ENCODE measurements at regions not wholly inside any gene's neighbourhood (a gene's known extent, or its start where the extent isn't known, plus 50 kb on each side); places are given as distances from the start of the nearest gene placed in this dataset.

DNA sequence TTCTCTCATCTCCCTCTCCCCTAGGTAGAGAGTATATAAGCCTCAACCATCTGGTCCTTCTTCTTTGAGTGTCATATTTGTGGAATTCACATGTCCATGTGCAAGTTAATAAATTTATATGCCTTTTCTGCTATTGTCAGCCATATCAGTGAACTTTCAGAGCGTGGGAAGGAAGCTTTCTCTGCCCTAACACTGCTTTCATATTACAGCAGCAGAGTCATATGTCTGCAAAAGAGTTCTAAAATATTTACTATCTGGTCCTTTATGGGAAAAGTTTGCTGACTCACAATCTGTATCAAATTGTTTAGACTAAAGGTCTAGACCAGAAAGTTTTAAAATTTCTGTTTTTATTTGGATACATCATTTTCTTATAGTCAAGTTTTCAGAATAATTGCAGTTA, 669.0 kb downstream of the LRRC70 start:
- H3K27me3 ChIP-seq (replicated peaks in 1 of 2; ENCODE audit: control insufficient read depth in 2 of 2, insufficient read depth in 2 of 2, low read length in 1 of 2) = no peaks in the 10 kb centered on the region
- no peak overlapping the region for H3K27ac ChIP-seq (ENCODE audit: control insufficient read depth, insufficient read depth)
- no peak overlapping the region for H3K9ac ChIP-seq (ENCODE audit: control insufficient read depth, insufficient read depth, low read length)
- no peak overlapping the region for H2AFZ ChIP-seq (ENCODE audit: control insufficient read depth, low read depth, low read length)
- ChIA-PET CTCF (no interaction called here), RAD21 (ENCODE audit: unreplicated experiment) (no interaction called here), SMC1A (ENCODE audit: uncharacterized antibody, unreplicated experiment) (no interaction called here), POLR2A (no interaction called here)
- no peak for TF ChIP-seq ATF7 (IDR thresholded peaks at IDR 0.05; ENCODE audit: low read depth)
- 5% methylated on average over 1 of the region's 1 CpG for WGBS (ENCODE audit: insufficient coverage, insufficient replicate concordance, low lambda C conversion rate, missing lambda C conversion rate)
- intact Hi-C loops (cut with micrococcal nuclease; ENCODE audit: unreplicated experiment) = no loop called here
- no peak for FAIRE-seq
- no peaks in the 10 kb centered on the region for H3K4me1 ChIP-seq (ENCODE audit: control insufficient read depth, insufficient read depth, low read length)
- ATAC-seq = no peak
- H3K79me2 ChIP-seq (ENCODE audit: control insufficient read depth, insufficient read depth, low read length) = no peaks in the 10 kb centered on the region
- no peak for DNase-seq (ENCODE audit: low read depth, low spot score)
- H3K4me3 ChIP-seq = no peak overlapping the region
- no peaks in the 10 kb centered on the region; the same call in 1 of the 2 replicates for H4K20me1 ChIP-seq (ENCODE audit: control insufficient read depth, insufficient read depth)
- in situ Hi-C loops (cut with MboI) = no loop called here
- BruUV-seq (replicated peaks) = no TSS peak
- H3K9me3 ChIP-seq (replicated peaks; ENCODE audit: control insufficient read depth, insufficient read depth, low read length) = no peaks in the 10 kb centered on the region
- no peak overlapping the region for H3K4me2 ChIP-seq (ENCODE audit: control insufficient read depth, insufficient read depth)
- no peaks in the 10 kb centered on the region for H3K36me3 ChIP-seq (ENCODE audit: control insufficient read depth in 2 of 2, insufficient read depth in 2 of 2, low read length in 1 of 2)

DNA sequence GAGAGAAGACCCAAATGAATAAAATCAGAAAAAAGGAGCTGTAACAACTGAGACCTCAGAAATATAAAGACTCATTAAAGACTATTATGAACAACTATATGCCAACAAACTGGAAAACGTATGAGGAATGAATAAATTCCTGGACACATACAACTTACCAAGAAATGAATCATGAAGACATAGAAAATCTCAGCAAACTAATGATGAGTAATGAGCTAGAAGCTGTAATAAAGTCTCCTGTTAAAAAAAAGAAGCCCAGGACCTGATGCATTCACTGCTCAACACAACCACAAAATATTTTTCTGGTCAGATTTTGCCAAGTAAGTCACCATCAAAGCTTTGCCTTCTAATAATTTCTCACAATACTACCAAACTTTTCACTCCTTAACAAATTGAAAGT, 666.7 kb downstream of the LRRC70 start:
- in situ Hi-C loops (cut with MboI) (no loop called here), intact Hi-C loops (cut with micrococcal nuclease; ENCODE audit: unreplicated experiment) (no loop called here)
- no TSS peak for BruUV-seq (replicated peaks)
- H3K4me3 ChIP-seq = no peak overlapping the region
- ChIA-PET POLR2A (no interaction called here), SMC1A (ENCODE audit: uncharacterized antibody, unreplicated experiment) (no interaction called here), CTCF (interaction anchor here (1.3 kb wide), 1 partner anchor 11 kb away, joined by 3 read pairs; no protein-coding TSS in a partner anchor), RAD21 (ENCODE audit: unreplicated experiment) (no interaction called here)
- no peaks in the 10 kb centered on the region for H3K36me3 ChIP-seq (ENCODE audit: control insufficient read depth in 2 of 2, insufficient read depth in 2 of 2, low read length in 1 of 2)
- H3K27ac ChIP-seq (ENCODE audit: control insufficient read depth, insufficient read depth) = no peak overlapping the region
- no peak overlapping the region for H2AFZ ChIP-seq (ENCODE audit: control insufficient read depth, low read depth, low read length)
- no peak for ATAC-seq
- no peaks in the 10 kb centered on the region for H3K9me3 ChIP-seq (replicated peaks; ENCODE audit: control insufficient read depth, insufficient read depth, low read length)
- DNase-seq (ENCODE audit: low read depth, low spot score) = no peak
- no peak overlapping the region for H3K4me2 ChIP-seq (ENCODE audit: control insufficient read depth, insufficient read depth)
- no peaks in the 10 kb centered on the region for H3K4me1 ChIP-seq (ENCODE audit: control insufficient read depth, insufficient read depth, low read length)
- H3K9ac ChIP-seq (ENCODE audit: control insufficient read depth, insufficient read depth, low read length) = no peak overlapping the region
- 4% methylated on average over 1 of the region's 1 CpG for WGBS (ENCODE audit: insufficient coverage, insufficient replicate concordance, low lambda C conversion rate, missing lambda C conversion rate)
- H3K79me2 ChIP-seq (ENCODE audit: control insufficient read depth, insufficient read depth, low read length) = no peaks in the 10 kb centered on the region
- no peaks in the 10 kb centered on the region for H3K27me3 ChIP-seq (replicated peaks in 1 of 2; ENCODE audit: control insufficient read depth in 2 of 2, insufficient read depth in 2 of 2, low read length in 1 of 2)
- no peaks in the 10 kb centered on the region; the same call in 1 of the 2 replicates for H4K20me1 ChIP-seq (ENCODE audit: control insufficient read depth, insufficient read depth)
- no peak for TF ChIP-seq JUND (IDR thresholded peaks at IDR 0.05; ENCODE audit: low read depth, low read length)
- no peak for TF ChIP-seq TAF1 (IDR thresholded peaks at IDR 0.05; ENCODE audit: borderline replicate concordance, low read depth, low read length)
- TF ChIP-seq, protein P1, sequence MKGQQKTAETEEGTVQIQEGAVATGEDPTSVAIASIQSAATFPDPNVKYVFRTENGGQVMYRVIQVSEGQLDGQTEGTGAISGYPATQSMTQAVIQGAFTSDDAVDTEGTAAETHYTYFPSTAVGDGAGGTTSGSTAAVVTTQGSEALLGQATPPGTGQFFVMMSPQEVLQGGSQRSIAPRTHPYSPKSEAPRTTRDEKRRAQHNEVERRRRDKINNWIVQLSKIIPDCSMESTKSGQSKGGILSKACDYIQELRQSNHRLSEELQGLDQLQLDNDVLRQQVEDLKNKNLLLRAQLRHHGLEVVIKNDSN (IDR thresholded peaks at IDR 0.05; ENCODE audit: borderline replicate concordance, extremely low read length, insufficient read depth, low read depth, low read length) = no peak
- no peak for TF ChIP-seq RAD21 (IDR thresholded peaks at IDR 0.05; ENCODE audit: insufficient read depth, low read depth, low read length)
- TF ChIP-seq, protein P2, sequence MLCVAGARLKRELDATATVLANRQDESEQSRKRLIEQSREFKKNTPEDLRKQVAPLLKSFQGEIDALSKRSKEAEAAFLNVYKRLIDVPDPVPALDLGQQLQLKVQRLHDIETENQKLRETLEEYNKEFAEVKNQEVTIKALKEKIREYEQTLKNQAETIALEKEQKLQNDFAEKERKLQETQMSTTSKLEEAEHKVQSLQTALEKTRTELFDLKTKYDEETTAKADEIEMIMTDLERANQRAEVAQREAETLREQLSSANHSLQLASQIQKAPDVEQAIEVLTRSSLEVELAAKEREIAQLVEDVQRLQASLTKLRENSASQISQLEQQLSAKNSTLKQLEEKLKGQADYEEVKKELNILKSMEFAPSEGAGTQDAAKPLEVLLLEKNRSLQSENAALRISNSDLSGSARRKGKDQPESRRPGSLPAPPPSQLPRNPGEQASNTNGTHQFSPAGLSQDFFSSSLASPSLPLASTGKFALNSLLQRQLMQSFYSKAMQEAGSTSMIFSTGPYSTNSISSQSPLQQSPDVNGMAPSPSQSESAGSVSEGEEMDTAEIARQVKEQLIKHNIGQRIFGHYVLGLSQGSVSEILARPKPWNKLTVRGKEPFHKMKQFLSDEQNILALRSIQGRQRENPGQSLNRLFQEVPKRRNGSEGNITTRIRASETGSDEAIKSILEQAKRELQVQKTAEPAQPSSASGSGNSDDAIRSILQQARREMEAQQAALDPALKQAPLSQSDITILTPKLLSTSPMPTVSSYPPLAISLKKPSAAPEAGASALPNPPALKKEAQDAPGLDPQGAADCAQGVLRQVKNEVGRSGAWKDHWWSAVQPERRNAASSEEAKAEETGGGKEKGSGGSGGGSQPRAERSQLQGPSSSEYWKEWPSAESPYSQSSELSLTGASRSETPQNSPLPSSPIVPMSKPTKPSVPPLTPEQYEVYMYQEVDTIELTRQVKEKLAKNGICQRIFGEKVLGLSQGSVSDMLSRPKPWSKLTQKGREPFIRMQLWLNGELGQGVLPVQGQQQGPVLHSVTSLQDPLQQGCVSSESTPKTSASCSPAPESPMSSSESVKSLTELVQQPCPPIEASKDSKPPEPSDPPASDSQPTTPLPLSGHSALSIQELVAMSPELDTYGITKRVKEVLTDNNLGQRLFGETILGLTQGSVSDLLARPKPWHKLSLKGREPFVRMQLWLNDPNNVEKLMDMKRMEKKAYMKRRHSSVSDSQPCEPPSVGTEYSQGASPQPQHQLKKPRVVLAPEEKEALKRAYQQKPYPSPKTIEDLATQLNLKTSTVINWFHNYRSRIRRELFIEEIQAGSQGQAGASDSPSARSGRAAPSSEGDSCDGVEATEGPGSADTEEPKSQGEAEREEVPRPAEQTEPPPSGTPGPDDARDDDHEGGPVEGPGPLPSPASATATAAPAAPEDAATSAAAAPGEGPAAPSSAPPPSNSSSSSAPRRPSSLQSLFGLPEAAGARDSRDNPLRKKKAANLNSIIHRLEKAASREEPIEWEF (IDR thresholded peaks at IDR 0.05; ENCODE audit: insufficient replicate concordance, low read depth, low read length) = no peak
- TF ChIP-seq SP1 (IDR thresholded peaks at IDR 0.05; ENCODE audit: low read depth, low read length) = no peak
- TF ChIP-seq ETV6 (conservative IDR thresholded peaks at IDR 0.05 in 1 of 2, IDR thresholded peaks at IDR 0.05 in 1 of 2; ENCODE audit: borderline replicate concordance in 1 of 2, low read depth in 1 of 2) = no peak
- no peak for TF ChIP-seq STAT3 (IDR thresholded peaks at IDR 0.05; ENCODE audit: low read depth, low read length)
- no peak for TF ChIP-seq TARDBP (IDR thresholded peaks at IDR 0.05; ENCODE audit: borderline replicate concordance)
- TF ChIP-seq, protein P3, sequence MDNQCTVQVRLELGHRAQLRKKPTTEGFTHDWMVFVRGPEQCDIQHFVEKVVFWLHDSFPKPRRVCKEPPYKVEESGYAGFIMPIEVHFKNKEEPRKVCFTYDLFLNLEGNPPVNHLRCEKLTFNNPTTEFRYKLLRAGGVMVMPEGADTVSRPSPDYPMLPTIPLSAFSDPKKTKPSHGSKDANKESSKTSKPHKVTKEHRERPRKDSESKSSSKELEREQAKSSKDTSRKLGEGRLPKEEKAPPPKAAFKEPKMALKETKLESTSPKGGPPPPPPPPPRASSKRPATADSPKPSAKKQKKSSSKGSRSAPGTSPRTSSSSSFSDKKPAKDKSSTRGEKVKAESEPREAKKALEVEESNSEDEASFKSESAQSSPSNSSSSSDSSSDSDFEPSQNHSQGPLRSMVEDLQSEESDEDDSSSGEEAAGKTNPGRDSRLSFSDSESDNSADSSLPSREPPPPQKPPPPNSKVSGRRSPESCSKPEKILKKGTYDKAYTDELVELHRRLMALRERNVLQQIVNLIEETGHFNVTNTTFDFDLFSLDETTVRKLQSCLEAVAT (IDR thresholded peaks at IDR 0.05) = no peak
- no peak for FAIRE-seq

Data from GM12878 (cell line).